ENCODE measurements at regions not wholly inside any gene's neighbourhood (a gene's known extent, or its start where the extent isn't known, plus 50 kb on each side); places are given as distances from the start of the nearest gene placed in this dataset.

GRCh38 chr20:11207749-11208502 is 534.1 kb upstream of the JAG1 start (continued):
- TF ChIP-seq HMG20B (CRISPR knock-in tag; conservative IDR thresholded peaks at IDR 0.05): 0 out of 2 replicates have a peak, but pooled peaks have one; percentile 27
- no peak for TF ChIP-seq ZNF34 (CRISPR knock-in tag; IDR thresholded peaks at IDR 0.05; ENCODE audit: borderline replicate concordance)
- peak; percentile 85; the same call in 1 of the 2 replicates for TF ChIP-seq KDM1A (CRISPR knock-in tag; IDR thresholded peaks at IDR 0.05)
- 0 out of 2 replicates have a peak, but pooled peaks have one; percentile 20 for TF ChIP-seq PHF21A (CRISPR knock-in tag; IDR thresholded peaks at IDR 0.05)
- peak; percentile 62; the same call in 1 of the 2 replicates for TF ChIP-seq HMG20A (CRISPR knock-in tag; IDR thresholded peaks at IDR 0.05; ENCODE audit: borderline replicate concordance)
- no peak for TF ChIP-seq CHD4 (IDR thresholded peaks at IDR 0.05; ENCODE audit: borderline replicate concordance, low read length)
- TF ChIP-seq ZNF883 (CRISPR knock-in tag; IDR thresholded peaks at IDR 0.05; ENCODE audit: not compliant biosample characterization): no peak
- peak; percentile 49; the same call in 1 of the 2 replicates for TF ChIP-seq SOX5 (CRISPR knock-in tag; IDR thresholded peaks at IDR 0.05; ENCODE audit: borderline replicate concordance)
- peak; percentile 79 for TF ChIP-seq ATF3 (CRISPR knock-in tag; IDR thresholded peaks at IDR 0.05)
- TF ChIP-seq RAD51 (IDR thresholded peaks at IDR 0.05; ENCODE audit: borderline replicate concordance): no peak
- TF ChIP-seq HNF1A (IDR thresholded peaks at IDR 0.05; ENCODE audit: low read depth): no peak
- TF ChIP-seq HNF1A (CRISPR knock-in tag; IDR thresholded peaks at IDR 0.05; ENCODE audit: borderline replicate concordance): no peak
- no peak for TF ChIP-seq SNAPC2 (CRISPR knock-in tag; IDR thresholded peaks at IDR 0.05)
- peak; percentile 31; the same call in 1 of the 2 replicates for TF ChIP-seq ETV5 (CRISPR knock-in tag; IDR thresholded peaks at IDR 0.05; ENCODE audit: borderline replicate concordance)
- no peak for TF ChIP-seq ZNF549 (CRISPR knock-in tag; IDR thresholded peaks at IDR 0.05)
- no peak for TF ChIP-seq ZNF33A (CRISPR knock-in tag; IDR thresholded peaks at IDR 0.05; ENCODE audit: borderline replicate concordance)
- TF ChIP-seq HOMEZ (CRISPR knock-in tag; IDR thresholded peaks at IDR 0.05; ENCODE audit: low read depth): 0 out of 2 replicates have a peak, but pooled peaks have one; percentile 48
- no peak for TF ChIP-seq NFKBIZ (CRISPR knock-in tag; IDR thresholded peaks at IDR 0.05)
- TF ChIP-seq ATF4 (CRISPR knock-in tag; IDR thresholded peaks at IDR 0.05): 0 out of 4 replicates have a peak, but pooled peaks of 1 of the 2 experiments have one; percentile 16
- peak; percentile 59 for TF ChIP-seq XRCC5 (optimal IDR thresholded peaks at IDR 0.05; ENCODE audit: low read length)
- no peak for TF ChIP-seq THRA (CRISPR knock-in tag; IDR thresholded peaks at IDR 0.05; ENCODE audit: borderline replicate concordance)
